Urothelium cell line (cell line): ENCODE measurements at regions not wholly inside any gene's neighbourhood (a gene's known extent, or its start where the extent isn't known, plus 50 kb on each side); places are given as distances from the start of the nearest gene placed in this dataset.

ENCODE experiments used
- DNase-seq: peaks from one replicate; pipeline ENCODE4 v3.0.0; 2011; ENCODE audit warnings: low spot score, mixed read lengths
- FAIRE-seq: peaks from 2 replicates; lab custom pipeline; 2011; peaks lifted over from hg19 to GRCh38; lab: Jason Lieb, UNC

GRCh38 chr2:62596061-62596921, 90.3 kb upstream of the TMEM17 start:
- DNase-seq (peak; percentile 58), FAIRE-seq (no peak)

- FAIRE-seq: no peak
Measured at GRCh38 chr2:62595474-62595873, 89.5 kb upstream of the TMEM17 start.

GRCh38 chr2:62593825-62594224, 87.8 kb upstream of the TMEM17 start:
- no peak for DNase-seq
- no peak for FAIRE-seq

More at GRCh38 chr2:62595474-62595873, 89.5 kb upstream of the TMEM17 start:
- no peak for DNase-seq

GRCh38 chr2:62591491-62591890, 85.5 kb upstream of the TMEM17 start:
- DNase-seq: no peak
- FAIRE-seq: no peak

- FAIRE-seq (no peak), DNase-seq (no peak)
Measured at GRCh38 chr2:62589691-62590356, 83.8 kb upstream of the TMEM17 start.

- DNase-seq: no peak
- no peak for FAIRE-seq
Measured at GRCh38 chr2:62587592-62587991, 81.6 kb upstream of the TMEM17 start.

- FAIRE-seq (peak; percentile 71), DNase-seq (peak; percentile 63)
Measured at GRCh38 chr2:62586981-62587380, 81.0 kb upstream of the TMEM17 start.

GRCh38 chr2:62578803-62579640, 73.0 kb upstream of the TMEM17 start:
- DNase-seq (peak; percentile 36), FAIRE-seq (peak; percentile 20)

GRCh38 chr2:62577994-62578781, 72.2 kb upstream of the TMEM17 start:
- DNase-seq (peak; percentile 80), FAIRE-seq (no peak)

- DNase-seq (no peak), FAIRE-seq (no peak)
Measured at GRCh38 chr2:62576276-62576939, 70.4 kb upstream of the TMEM17 start.

GRCh38 chr2:62573936-62574335, 67.9 kb upstream of the TMEM17 start:
- DNase-seq: no peak
- no peak for FAIRE-seq

GRCh38 chr2:62573137-62573731, 67.2 kb upstream of the TMEM17 start:
- DNase-seq (no peak), FAIRE-seq (no peak)

GRCh38 chr2:62570861-62571698, 65.1 kb upstream of the TMEM17 start:
- DNase-seq (no peak), FAIRE-seq (no peak)

- DNase-seq: no peak
- no peak for FAIRE-seq
Measured at GRCh38 chr2:62569907-62570841, 64.2 kb upstream of the TMEM17 start.

GRCh38 chr2:62568983-62569837, 63.2 kb upstream of the TMEM17 start:
- FAIRE-seq (no peak), DNase-seq (no peak)

GRCh38 chr2:62568074-62568473, 62.1 kb upstream of the TMEM17 start:
- no peak for DNase-seq
- FAIRE-seq: no peak

- DNase-seq (no peak), FAIRE-seq (peak; percentile 63)
Measured at GRCh38 chr2:62567669-62568068, 61.7 kb upstream of the TMEM17 start.
